ENCODE measurements at regions not wholly inside any gene's neighbourhood (a gene's known extent, or its start where the extent isn't known, plus 50 kb on each side); places are given as distances from the start of the nearest gene placed in this dataset.
A peak's percentile ranks its signal among the peaks of the same experiment; 100 is the strongest.

- no peaks in the 10 kb centered on the region for H3K9me3 Mint-ChIP-seq
- H3K36me3 Mint-ChIP-seq = no peaks in the 10 kb centered on the region
- no peaks in the 10 kb centered on the region for H3K4me1 Mint-ChIP-seq
- H3K27me3 Mint-ChIP-seq = peaks cover 9% of the 10 kb centered on the region
- H3K4me3 Mint-ChIP-seq = no peak overlapping the region
- no peak overlapping the region for H3K27ac Mint-ChIP-seq
These were observed 242.5 kb downstream of the DIRAS2 start for GRCh38 chr9:90400091-90400490.

- peaks cover 3% of the 10 kb centered on the region for H3K36me3 Mint-ChIP-seq
- peaks cover 8% of the 10 kb centered on the region for H3K27me3 Mint-ChIP-seq
- no peaks in the 10 kb centered on the region for H3K4me1 Mint-ChIP-seq
- H3K27ac Mint-ChIP-seq = peak overlapping the region; percentile 23
- H3K4me3 Mint-ChIP-seq = no peak overlapping the region
- H3K9me3 Mint-ChIP-seq = peaks cover 23% of the 10 kb centered on the region
These were observed 234.0 kb downstream of the DIRAS2 start for GRCh38 chr9:90408659-90409058.

- Mint-ChIP-seq H3K27me3 (peaks cover 3% of the 10 kb centered on the region), H3K36me3 (no peaks in the 10 kb centered on the region), H3K4me3 (no peak overlapping the region), H3K9me3 (no peaks in the 10 kb centered on the region), H3K27ac (no peak overlapping the region), H3K4me1 (no peaks in the 10 kb centered on the region)
These were observed 223.3 kb downstream of the DIRAS2 start for GRCh38 chr9:90419221-90419851.

- Mint-ChIP-seq H3K27ac (no peak overlapping the region), H3K27me3 (peaks cover 3% of the 10 kb centered on the region), H3K9me3 (no peaks in the 10 kb centered on the region), H3K36me3 (no peaks in the 10 kb centered on the region), H3K4me1 (no peaks in the 10 kb centered on the region), H3K4me3 (no peak overlapping the region)
These were observed 222.4 kb downstream of the DIRAS2 start for GRCh38 chr9:90420211-90420610.

GRCh38 chr9:90420768-90421513 is 221.7 kb downstream of the DIRAS2 start:
- Mint-ChIP-seq H3K36me3 (no peaks in the 10 kb centered on the region), H3K27me3 (peaks cover 3% of the 10 kb centered on the region), H3K4me3 (no peak overlapping the region), H3K27ac (no peak overlapping the region), H3K4me1 (no peaks in the 10 kb centered on the region), H3K9me3 (no peaks in the 10 kb centered on the region)

GRCh38 chr9:90421786-90422185 is 220.8 kb downstream of the DIRAS2 start:
- Mint-ChIP-seq H3K4me1 (no peaks in the 10 kb centered on the region), H3K4me3 (no peak overlapping the region), H3K27me3 (peaks cover 3% of the 10 kb centered on the region), H3K9me3 (no peaks in the 10 kb centered on the region), H3K27ac (no peak overlapping the region), H3K36me3 (no peaks in the 10 kb centered on the region)

GRCh38 chr9:90423661-90424193 is 218.9 kb downstream of the DIRAS2 start:
- H3K4me3 Mint-ChIP-seq = no peak overlapping the region
- H3K4me1 Mint-ChIP-seq = no peaks in the 10 kb centered on the region
- H3K27me3 Mint-ChIP-seq = peaks cover 7% of the 10 kb centered on the region
- H3K36me3 Mint-ChIP-seq = no peaks in the 10 kb centered on the region
- no peaks in the 10 kb centered on the region for H3K9me3 Mint-ChIP-seq
- no peak overlapping the region for H3K27ac Mint-ChIP-seq

- Mint-ChIP-seq H3K4me1 (no peaks in the 10 kb centered on the region), H3K27ac (no peak overlapping the region), H3K27me3 (peaks cover 8% of the 10 kb centered on the region), H3K4me3 (no peak overlapping the region), H3K9me3 (no peaks in the 10 kb centered on the region), H3K36me3 (no peaks in the 10 kb centered on the region)
These were observed 214.1 kb downstream of the DIRAS2 start for GRCh38 chr9:90428517-90428916.

- no peak overlapping the region for H3K27ac Mint-ChIP-seq
- H3K27me3 Mint-ChIP-seq = peaks cover 15% of the 10 kb centered on the region
- no peaks in the 10 kb centered on the region for H3K9me3 Mint-ChIP-seq
These were observed 209.7 kb downstream of the DIRAS2 start for GRCh38 chr9:90432951-90433350.

GRCh38 chr9:90433398-90433941 is 209.2 kb downstream of the DIRAS2 start:
- Mint-ChIP-seq H3K36me3 (no peaks in the 10 kb centered on the region), H3K4me3 (no peak overlapping the region)

More at GRCh38 chr9:90432951-90433350, 209.7 kb downstream of the DIRAS2 start:
- Mint-ChIP-seq H3K4me3 (no peak overlapping the region), H3K36me3 (no peaks in the 10 kb centered on the region), H3K4me1 (no peaks in the 10 kb centered on the region)

GRCh38 chr9:90441814-90442213 is 200.8 kb downstream of the DIRAS2 start:
- H3K36me3 Mint-ChIP-seq = no peaks in the 10 kb centered on the region
- H3K4me1 Mint-ChIP-seq = no peaks in the 10 kb centered on the region
- no peak overlapping the region for H3K4me3 Mint-ChIP-seq
- no peak overlapping the region for H3K27ac Mint-ChIP-seq
- peaks cover 12% of the 10 kb centered on the region for H3K27me3 Mint-ChIP-seq
- no peaks in the 10 kb centered on the region for H3K9me3 Mint-ChIP-seq

More at GRCh38 chr9:90433398-90433941, 209.2 kb downstream of the DIRAS2 start:
- Mint-ChIP-seq H3K9me3 (no peaks in the 10 kb centered on the region), H3K27ac (no peak overlapping the region), H3K4me1 (no peaks in the 10 kb centered on the region), H3K27me3 (peaks cover 15% of the 10 kb centered on the region)

- no peaks in the 10 kb centered on the region for H3K9me3 Mint-ChIP-seq
- H3K27ac Mint-ChIP-seq = no peak overlapping the region
- no peak overlapping the region for H3K4me3 Mint-ChIP-seq
- no peaks in the 10 kb centered on the region for H3K4me1 Mint-ChIP-seq
- H3K36me3 Mint-ChIP-seq = no peaks in the 10 kb centered on the region
- H3K27me3 Mint-ChIP-seq = peaks cover 9% of the 10 kb centered on the region
These were observed 199.9 kb downstream of the DIRAS2 start for GRCh38 chr9:90442723-90443122.

- Mint-ChIP-seq H3K4me1 (no peaks in the 10 kb centered on the region), H3K27ac (no peak overlapping the region), H3K27me3 (peaks cover 12% of the 10 kb centered on the region), H3K4me3 (no peak overlapping the region), H3K36me3 (no peaks in the 10 kb centered on the region), H3K9me3 (no peaks in the 10 kb centered on the region)
These were observed 197.9 kb downstream of the DIRAS2 start for GRCh38 chr9:90444609-90445204.

- H3K4me1 Mint-ChIP-seq = no peaks in the 10 kb centered on the region
- H3K27ac Mint-ChIP-seq = no peak overlapping the region
- peaks cover 12% of the 10 kb centered on the region for H3K27me3 Mint-ChIP-seq
- no peak overlapping the region for H3K4me3 Mint-ChIP-seq
- no peaks in the 10 kb centered on the region for H3K9me3 Mint-ChIP-seq
- no peaks in the 10 kb centered on the region for H3K36me3 Mint-ChIP-seq
These were observed 197.2 kb downstream of the DIRAS2 start for GRCh38 chr9:90445391-90445790.

GRCh38 chr9:90446200-90446948 is 196.2 kb downstream of the DIRAS2 start:
- Mint-ChIP-seq H3K4me3 (no peak overlapping the region), H3K27ac (no peak overlapping the region), H3K27me3 (peaks cover 12% of the 10 kb centered on the region), H3K36me3 (no peaks in the 10 kb centered on the region), H3K4me1 (no peaks in the 10 kb centered on the region), H3K9me3 (no peaks in the 10 kb centered on the region)

All from activated naive CD4-positive, alpha-beta T cell treated with anti-CD3 and anti-CD28 coated beads, Interleukin-2, amount 50 U/mL, for 24 hours (primary cell).